T1000 (cell line): ENCODE measurements at regions not wholly inside any gene's neighbourhood (a gene's known extent, or its start where the extent isn't known, plus 50 kb on each side); places are given as distances from the start of the nearest gene placed in this dataset.
"Not testable (repeated sequence)": the region's sequence is repeated elsewhere in the genome, so short reads cannot be mapped to it uniquely, and the experiment has no call there.

Experiments
- DNase-seq: peaks from one replicate; lab custom pipeline; 2025; ENCODE audit warnings: mixed read lengths; lab: John Stamatoyannopoulos, UW

GRCh38 chr4:129707949-129708348 is 612.0 kb downstream of the C4orf33 start:
- no peak for DNase-seq

- no peak for DNase-seq
Measured at GRCh38 chr4:129708784-129709183, 612.8 kb downstream of the C4orf33 start.

- no peak for DNase-seq
Measured at GRCh38 chr4:129738175-129738574, 642.2 kb downstream of the C4orf33 start.

GRCh38 chr4:129747756-129748155 is 651.8 kb downstream of the C4orf33 start:
- DNase-seq: no peak

- DNase-seq: no peak
Measured at GRCh38 chr4:129748991-129749390, 653.0 kb downstream of the C4orf33 start.

- no peak for DNase-seq
Measured at GRCh38 chr4:129751646-129752045, 655.7 kb downstream of the C4orf33 start.

- no peak for DNase-seq
Measured at GRCh38 chr4:129783596-129783995, 687.6 kb downstream of the C4orf33 start.

GRCh38 chr4:129788486-129788885 is 692.5 kb downstream of the C4orf33 start:
- DNase-seq: no peak

- DNase-seq: no peak
Measured at GRCh38 chr4:129804461-129804981, 708.6 kb downstream of the C4orf33 start.

- no peak for DNase-seq
Measured at GRCh38 chr4:129806986-129807385, 711.0 kb downstream of the C4orf33 start.

GRCh38 chr4:129808242-129808641 is 712.3 kb downstream of the C4orf33 start:
- no peak for DNase-seq

GRCh38 chr4:129821073-129821472 is 725.1 kb downstream of the C4orf33 start:
- DNase-seq: no peak

GRCh38 chr4:129821963-129822362 is 726.0 kb downstream of the C4orf33 start:
- DNase-seq: no peak

- DNase-seq: no peak
Measured at GRCh38 chr4:129822701-129823100, 726.7 kb downstream of the C4orf33 start.

- no peak for DNase-seq
Measured at GRCh38 chr4:129823105-129823504, 727.2 kb downstream of the C4orf33 start.

- no peak for DNase-seq
Measured at GRCh38 chr4:129829373-129829772, 733.4 kb downstream of the C4orf33 start.

- DNase-seq: no peak
Measured at GRCh38 chr4:129839687-129840086, 743.7 kb downstream of the C4orf33 start.

- DNase-seq: no peak
Measured at GRCh38 chr4:129842096-129842495, 746.1 kb downstream of the C4orf33 start.

GRCh38 chr4:129852434-129852833 is 756.5 kb downstream of the C4orf33 start:
- no peak for DNase-seq

- DNase-seq: not testable (repeated sequence)
Measured at GRCh38 chr4:129853685-129854467, 757.9 kb downstream of the C4orf33 start.

GRCh38 chr4:129862461-129862860 is 766.5 kb downstream of the C4orf33 start:
- DNase-seq: no peak

GRCh38 chr4:129863206-129863605 is 767.3 kb downstream of the C4orf33 start:
- DNase-seq: no peak

GRCh38 chr4:129883996-129884395 is 788.0 kb downstream of the C4orf33 start:
- DNase-seq: no peak

GRCh38 chr4:129897111-129897510 is 801.2 kb downstream of the C4orf33 start:
- DNase-seq: no peak
